ENCODE measurements at regions not wholly inside any gene's neighbourhood (a gene's known extent, or its start where the extent isn't known, plus 50 kb on each side); places are given as distances from the start of the nearest gene placed in this dataset.
A peak's percentile ranks its signal among the peaks of the same experiment; 100 is the strongest.

DNA sequence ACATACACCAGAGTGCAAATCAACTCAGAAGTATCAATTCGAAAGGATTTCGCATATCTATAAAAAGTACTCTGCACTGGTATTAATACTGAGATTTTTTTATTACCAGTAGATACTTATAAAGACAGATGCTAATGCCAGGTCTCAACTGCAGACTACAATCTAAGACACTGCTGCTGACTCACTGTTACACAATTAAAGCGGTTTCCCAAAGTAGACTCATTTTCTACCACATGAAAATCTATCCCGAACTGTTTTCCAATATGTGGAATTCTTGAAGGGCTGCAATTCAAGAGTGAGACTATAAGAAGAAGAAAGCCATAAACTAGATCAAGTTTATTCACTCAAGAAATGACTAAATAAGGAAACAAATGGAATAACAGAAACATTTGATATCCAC is 57.2 kb upstream of the ARHGAP32 start:
- TF ChIP-seq, protein P1, sequence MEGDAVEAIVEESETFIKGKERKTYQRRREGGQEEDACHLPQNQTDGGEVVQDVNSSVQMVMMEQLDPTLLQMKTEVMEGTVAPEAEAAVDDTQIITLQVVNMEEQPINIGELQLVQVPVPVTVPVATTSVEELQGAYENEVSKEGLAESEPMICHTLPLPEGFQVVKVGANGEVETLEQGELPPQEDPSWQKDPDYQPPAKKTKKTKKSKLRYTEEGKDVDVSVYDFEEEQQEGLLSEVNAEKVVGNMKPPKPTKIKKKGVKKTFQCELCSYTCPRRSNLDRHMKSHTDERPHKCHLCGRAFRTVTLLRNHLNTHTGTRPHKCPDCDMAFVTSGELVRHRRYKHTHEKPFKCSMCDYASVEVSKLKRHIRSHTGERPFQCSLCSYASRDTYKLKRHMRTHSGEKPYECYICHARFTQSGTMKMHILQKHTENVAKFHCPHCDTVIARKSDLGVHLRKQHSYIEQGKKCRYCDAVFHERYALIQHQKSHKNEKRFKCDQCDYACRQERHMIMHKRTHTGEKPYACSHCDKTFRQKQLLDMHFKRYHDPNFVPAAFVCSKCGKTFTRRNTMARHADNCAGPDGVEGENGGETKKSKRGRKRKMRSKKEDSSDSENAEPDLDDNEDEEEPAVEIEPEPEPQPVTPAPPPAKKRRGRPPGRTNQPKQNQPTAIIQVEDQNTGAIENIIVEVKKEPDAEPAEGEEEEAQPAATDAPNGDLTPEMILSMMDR (IDR thresholded peaks at IDR 0.05; ENCODE audit: extremely low read depth, low read depth, low read length), result no peak
- Histone ChIP-seq H3K36me3 (ENCODE audit: insufficient read depth, low read length) (no peaks in the 10 kb centered on the region), H3K79me2 (ENCODE audit: insufficient read depth, low read length) (peaks cover 28% of the 10 kb centered on the region), H3K27ac (ENCODE audit: low read depth, low read length) (peak overlapping the region; percentile 81), H3K27me3 (ENCODE audit: insufficient read depth, low read length) (no peaks in the 10 kb centered on the region), H4K20me1 (ENCODE audit: insufficient read depth, low read length) (no peaks in the 10 kb centered on the region), H3K4me3 (ENCODE audit: insufficient read depth, low read length) (peak overlapping the region; percentile 1), H2AFZ (ENCODE audit: low read length) (no peak overlapping the region), H3K4me2 (ENCODE audit: insufficient read depth, low read length) (peak overlapping the region; percentile 60), H3K4me1 (ENCODE audit: insufficient read depth, low read length) (peaks cover 44% of the 10 kb centered on the region), H3K9me3 (ENCODE audit: low read depth, low read length) (no peaks in the 10 kb centered on the region)
- DNase-seq (ENCODE audit: insufficient read length, low spot score, missing footprints), result peak; percentile 74

DNA sequence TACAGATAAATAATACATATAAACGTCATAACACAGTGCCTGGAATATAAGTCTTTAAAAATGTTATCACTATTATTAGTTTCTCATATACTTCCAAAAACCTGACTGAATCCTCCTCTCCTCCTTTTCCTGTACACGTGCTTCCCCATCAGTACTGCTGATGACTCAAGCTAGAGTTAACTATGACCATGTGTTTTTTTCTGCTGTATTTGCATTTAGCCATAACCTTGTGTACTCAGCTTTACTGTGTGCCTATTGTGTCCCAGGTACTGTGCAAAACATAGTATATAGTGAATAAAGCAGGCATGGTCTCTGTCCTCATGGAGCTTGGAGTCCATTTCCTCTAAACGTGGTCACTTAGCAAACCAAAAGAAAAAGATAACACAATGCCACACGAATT is 56.5 kb upstream of the ARHGAP32 start:
- H3K4me3 ChIP-seq (ENCODE audit: insufficient read depth, low read length), result no peak overlapping the region
- no peak overlapping the region for H2AFZ ChIP-seq (ENCODE audit: low read length)
- peak; percentile 70 for DNase-seq (ENCODE audit: insufficient read length, low spot score, missing footprints)
- H3K4me2 ChIP-seq (ENCODE audit: insufficient read depth, low read length), result peak overlapping the region; percentile 32
- H3K79me2 ChIP-seq (ENCODE audit: insufficient read depth, low read length), result peaks cover 27% of the 10 kb centered on the region
- H4K20me1 ChIP-seq (ENCODE audit: insufficient read depth, low read length), result no peaks in the 10 kb centered on the region
- H3K9me3 ChIP-seq (ENCODE audit: low read depth, low read length), result no peaks in the 10 kb centered on the region
- peaks cover 44% of the 10 kb centered on the region for H3K4me1 ChIP-seq (ENCODE audit: insufficient read depth, low read length)
- no peaks in the 10 kb centered on the region for H3K27me3 ChIP-seq (ENCODE audit: insufficient read depth, low read length)
- peak overlapping the region; percentile 81 for H3K27ac ChIP-seq (ENCODE audit: low read depth, low read length)
- TF ChIP-seq, protein P1 (IDR thresholded peaks at IDR 0.05; ENCODE audit: extremely low read depth, low read depth, low read length), result no peak
- H3K36me3 ChIP-seq (ENCODE audit: insufficient read depth, low read length), result no peaks in the 10 kb centered on the region

- H3K27ac ChIP-seq (ENCODE audit: low read depth, low read length), result peak overlapping the region; percentile 58
- H3K79me2 ChIP-seq (ENCODE audit: insufficient read depth, low read length), result peaks cover 24% of the 10 kb centered on the region
- peaks cover 44% of the 10 kb centered on the region for H3K4me1 ChIP-seq (ENCODE audit: insufficient read depth, low read length)
- TF ChIP-seq, protein P1 (IDR thresholded peaks at IDR 0.05; ENCODE audit: extremely low read depth, low read depth, low read length), result no peak
- H3K4me2 ChIP-seq (ENCODE audit: insufficient read depth, low read length), result no peak overlapping the region
- H3K27me3 ChIP-seq (ENCODE audit: insufficient read depth, low read length), result no peaks in the 10 kb centered on the region
- no peak for DNase-seq (ENCODE audit: insufficient read length, low spot score, missing footprints)
- H4K20me1 ChIP-seq (ENCODE audit: insufficient read depth, low read length), result no peaks in the 10 kb centered on the region
- H3K4me3 ChIP-seq (ENCODE audit: insufficient read depth, low read length), result no peak overlapping the region
- H3K36me3 ChIP-seq (ENCODE audit: insufficient read depth, low read length), result no peaks in the 10 kb centered on the region
- no peaks in the 10 kb centered on the region for H3K9me3 ChIP-seq (ENCODE audit: low read depth, low read length)
- H2AFZ ChIP-seq (ENCODE audit: low read length), result no peak overlapping the region
Observed at GRCh38 chr11:129247135-129247534, 55.0 kb upstream of the ARHGAP32 start.

GRCh38 chr11:129242855-129243254 is 50.7 kb upstream of the ARHGAP32 start:
- no peaks in the 10 kb centered on the region for H3K9me3 ChIP-seq (ENCODE audit: low read depth, low read length)
- TF ChIP-seq, protein P1 (IDR thresholded peaks at IDR 0.05; ENCODE audit: extremely low read depth, low read depth, low read length), result no peak
- no peak overlapping the region for H3K4me2 ChIP-seq (ENCODE audit: insufficient read depth, low read length)
- H3K4me1 ChIP-seq (ENCODE audit: insufficient read depth, low read length), result peaks cover 13% of the 10 kb centered on the region
- no peaks in the 10 kb centered on the region for H3K36me3 ChIP-seq (ENCODE audit: insufficient read depth, low read length)
- no peak overlapping the region for H3K4me3 ChIP-seq (ENCODE audit: insufficient read depth, low read length)
- H3K27ac ChIP-seq (ENCODE audit: low read depth, low read length), result no peak overlapping the region
- DNase-seq (ENCODE audit: insufficient read length, low spot score, missing footprints), result no peak
- H4K20me1 ChIP-seq (ENCODE audit: insufficient read depth, low read length), result no peaks in the 10 kb centered on the region
- H3K79me2 ChIP-seq (ENCODE audit: insufficient read depth, low read length), result peaks cover 20% of the 10 kb centered on the region
- no peaks in the 10 kb centered on the region for H3K27me3 ChIP-seq (ENCODE audit: insufficient read depth, low read length)
- no peak overlapping the region for H2AFZ ChIP-seq (ENCODE audit: low read length)

All from osteoblast (primary cell).